KMS-11 (cell line): ENCODE measurements at regions not wholly inside any gene's neighbourhood (a gene's known extent, or its start where the extent isn't known, plus 50 kb on each side); places are given as distances from the start of the nearest gene placed in this dataset.

Experiments
- H2AFZ ChIP-seq: fragments of 200-600 bp; sonication (generic); 2 replicates; pipeline ENCODE4 v1.6.1; 2016; ENCODE audit warnings: antibody characterized with exemption, mixed run types, low read depth
- H3K27ac ChIP-seq: fragments of 200-600 bp; sonication (generic); 2 replicates; pipeline ENCODE4 v1.6.1; 2016; ENCODE audit warnings: mild to moderate bottlenecking, mixed run types
- H3K27me3 ChIP-seq: fragments of 200-600 bp; sonication (generic); 2 replicates; pipeline ENCODE4 v1.6.1; 2017; ENCODE audit warnings: mild to moderate bottlenecking, low read depth, mixed run types, moderate library complexity; ENCODE audit not compliant: insufficient read depth
- H3K36me3 ChIP-seq: fragments of 200-600 bp; sonication (generic); 2 replicates; pipeline ENCODE4 v1.6.1; 2017; ENCODE audit warnings: mild to moderate bottlenecking, mixed run types; ENCODE audit not compliant: insufficient read depth
- H3K4me1 ChIP-seq: fragments of 200-600 bp; sonication (generic); 2 replicates; pipeline ENCODE4 v1.6.1; 2016; ENCODE audit warnings: mild to moderate bottlenecking, low read depth, mixed run types; ENCODE audit not compliant: poor library complexity, severe bottlenecking
- H3K4me2 ChIP-seq: fragments of 200-600 bp; sonication (generic); 2 replicates; pipeline ENCODE4 v1.7.0; 2016; ENCODE audit warnings: mild to moderate bottlenecking, mixed run types
- H3K4me3 ChIP-seq: fragments of 200-600 bp; sonication (generic); IDR thresholded peaks from 2 replicates; pipeline ENCODE4 v1.6.1; 2017; ENCODE audit warnings: low read depth, low read length, mixed read lengths; ENCODE audit not compliant: insufficient read depth
- H3K79me2 ChIP-seq: fragments of 200-600 bp; sonication (generic); 2 replicates; pipeline ENCODE4 v1.6.1; 2016; ENCODE audit warnings: low read depth, mixed run types; ENCODE audit not compliant: insufficient read depth
- H3K9ac ChIP-seq: fragments of 200-600 bp; sonication (generic); 2 replicates; pipeline ENCODE4 v1.6.1; 2016; ENCODE audit warnings: mild to moderate bottlenecking, mixed run types
- H4K20me1 ChIP-seq: fragments of 200-600 bp; sonication (generic); 2 replicates; pipeline ENCODE4 v1.6.1; 2016; ENCODE audit warnings: mild to moderate bottlenecking, mixed run types; ENCODE audit not compliant: insufficient read depth
- TF ChIP-seq, protein P1 (sequence below): fragments of 200-600 bp; sonication (generic); conservative IDR thresholded peaks from 2 replicates; pipeline ENCODE4 v1.6.1; 2017; ENCODE audit warnings: low read depth, mild to moderate bottlenecking, antibody characterized with exemption, low read length, moderate library complexity, mixed read lengths

GRCh38 chr12:70031046-70031445 lies 206.0 kb downstream of the MYRFL start:
- Histone ChIP-seq H2AFZ (no peak overlapping the region), H3K36me3 (no peaks in the 10 kb centered on the region), H3K27ac (no peak overlapping the region), H3K79me2 (no peaks in the 10 kb centered on the region), H3K4me2 (no peak overlapping the region), H3K27me3 (no peaks in the 10 kb centered on the region), H4K20me1 (no peaks in the 10 kb centered on the region), H3K4me3 (no peak overlapping the region), H3K9ac (no peak overlapping the region), H3K4me1 (no peaks in the 10 kb centered on the region)
- TF ChIP-seq, protein P1, sequence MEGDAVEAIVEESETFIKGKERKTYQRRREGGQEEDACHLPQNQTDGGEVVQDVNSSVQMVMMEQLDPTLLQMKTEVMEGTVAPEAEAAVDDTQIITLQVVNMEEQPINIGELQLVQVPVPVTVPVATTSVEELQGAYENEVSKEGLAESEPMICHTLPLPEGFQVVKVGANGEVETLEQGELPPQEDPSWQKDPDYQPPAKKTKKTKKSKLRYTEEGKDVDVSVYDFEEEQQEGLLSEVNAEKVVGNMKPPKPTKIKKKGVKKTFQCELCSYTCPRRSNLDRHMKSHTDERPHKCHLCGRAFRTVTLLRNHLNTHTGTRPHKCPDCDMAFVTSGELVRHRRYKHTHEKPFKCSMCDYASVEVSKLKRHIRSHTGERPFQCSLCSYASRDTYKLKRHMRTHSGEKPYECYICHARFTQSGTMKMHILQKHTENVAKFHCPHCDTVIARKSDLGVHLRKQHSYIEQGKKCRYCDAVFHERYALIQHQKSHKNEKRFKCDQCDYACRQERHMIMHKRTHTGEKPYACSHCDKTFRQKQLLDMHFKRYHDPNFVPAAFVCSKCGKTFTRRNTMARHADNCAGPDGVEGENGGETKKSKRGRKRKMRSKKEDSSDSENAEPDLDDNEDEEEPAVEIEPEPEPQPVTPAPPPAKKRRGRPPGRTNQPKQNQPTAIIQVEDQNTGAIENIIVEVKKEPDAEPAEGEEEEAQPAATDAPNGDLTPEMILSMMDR, result no peak

DNA sequence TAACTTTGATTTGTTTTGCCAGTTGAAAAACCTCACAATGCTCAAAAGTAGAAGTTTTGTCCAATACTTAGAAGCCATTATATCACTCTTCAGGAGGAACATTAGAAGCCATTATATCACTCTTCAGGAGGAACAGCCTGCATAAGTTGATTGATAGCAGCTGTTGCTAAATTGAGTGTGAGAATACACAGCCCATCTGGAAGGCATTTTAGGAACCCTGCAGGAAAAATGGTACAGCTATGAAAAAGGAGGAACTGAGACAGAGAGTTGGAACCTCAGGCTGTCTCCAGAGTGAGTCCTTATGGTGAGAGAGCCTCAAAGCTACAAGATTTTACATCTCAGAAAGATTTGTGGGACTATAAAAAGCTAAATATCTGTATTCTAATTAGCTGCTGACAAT lies 207.0 kb downstream of the MYRFL start:
- Histone ChIP-seq H3K9ac (no peak overlapping the region), H3K4me2 (no peak overlapping the region), H3K27me3 (no peaks in the 10 kb centered on the region), H3K79me2 (no peaks in the 10 kb centered on the region), H3K36me3 (no peaks in the 10 kb centered on the region), H3K4me3 (no peak overlapping the region), H4K20me1 (no peaks in the 10 kb centered on the region), H3K4me1 (no peaks in the 10 kb centered on the region), H2AFZ (no peak overlapping the region), H3K27ac (no peak overlapping the region)
- TF ChIP-seq, protein P1, result no peak

- H3K4me2 ChIP-seq, result no peak overlapping the region
These were observed 208.3 kb downstream of the MYRFL start for GRCh38 chr12:70033310-70033709.

DNA sequence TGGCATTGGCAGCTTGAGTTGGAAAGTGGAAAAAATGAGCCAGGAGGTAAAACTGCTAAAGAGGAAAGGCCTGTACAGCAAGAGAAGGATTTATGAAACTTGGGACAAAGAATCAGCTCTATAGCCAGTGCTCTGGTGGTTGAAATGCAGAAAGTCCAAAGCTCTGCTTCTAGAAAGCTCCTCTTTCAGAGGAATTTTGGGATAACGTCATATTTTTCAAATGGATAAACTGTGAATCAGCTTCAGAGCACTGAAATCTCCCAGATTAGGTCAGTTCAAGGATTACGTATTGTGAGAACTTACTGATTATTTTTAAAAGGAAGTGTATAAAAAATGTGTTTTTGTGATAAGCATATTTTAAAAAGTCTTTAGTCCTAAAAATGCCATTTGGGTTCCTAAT lies 203.1 kb upstream of the CNOT2 start:
- Histone ChIP-seq H3K36me3 (no peaks in the 10 kb centered on the region), H3K4me3 (no peak overlapping the region), H3K9ac (no peak overlapping the region), H2AFZ (no peak overlapping the region), H3K4me2 (no peak overlapping the region), H3K27me3 (no peaks in the 10 kb centered on the region), H3K4me1 (no peaks in the 10 kb centered on the region), H3K79me2 (no peaks in the 10 kb centered on the region), H4K20me1 (no peaks in the 10 kb centered on the region), H3K27ac (no peak overlapping the region)
- TF ChIP-seq, protein P1, result no peak

More at GRCh38 chr12:70033310-70033709, 208.3 kb downstream of the MYRFL start:
- H3K27ac ChIP-seq, result no peak overlapping the region
- no peaks in the 10 kb centered on the region for H3K4me1 ChIP-seq
- no peak overlapping the region for H3K4me3 ChIP-seq
- no peaks in the 10 kb centered on the region for H4K20me1 ChIP-seq
- H2AFZ ChIP-seq, result no peak overlapping the region
- H3K36me3 ChIP-seq, result no peaks in the 10 kb centered on the region
- no peaks in the 10 kb centered on the region for H3K27me3 ChIP-seq
- no peak overlapping the region for H3K9ac ChIP-seq
- no peaks in the 10 kb centered on the region for H3K79me2 ChIP-seq
- TF ChIP-seq, protein P1, result no peak

GRCh38 chr12:70042675-70043074 lies 200.6 kb upstream of the CNOT2 start:
- Histone ChIP-seq H3K4me3 (no peak overlapping the region), H3K36me3 (no peaks in the 10 kb centered on the region), H3K79me2 (no peaks in the 10 kb centered on the region), H4K20me1 (no peaks in the 10 kb centered on the region), H2AFZ (no peak overlapping the region), H3K4me1 (peaks cover under 1% of the 10 kb centered on the region), H3K4me2 (no peak overlapping the region), H3K27me3 (no peaks in the 10 kb centered on the region), H3K9ac (no peak overlapping the region), H3K27ac (no peak overlapping the region)
- TF ChIP-seq, protein P1, result no peak
